Neural cell (in vitro differentiated cells): ENCODE measurements at regions not wholly inside any gene's neighbourhood (a gene's known extent, or its start where the extent isn't known, plus 50 kb on each side); places are given as distances from the start of the nearest gene placed in this dataset.

Source experiments
- H2AFZ ChIP-seq: fragments of 200-600, 300-800 bp; sonication (generic), shearing (Covaris generic); 2 replicates; pipeline ENCODE4 v1.6.0; 2014; ENCODE audit warnings: low read depth, mild to moderate bottlenecking, antibody characterized with exemption, low read length, moderate library complexity
- H3F3A ChIP-seq: fragments of 200-600 bp; shearing (Covaris generic); 2 replicates; pipeline ENCODE4 v1.6.1; 2016; ENCODE audit warnings: mild to moderate bottlenecking, moderate library complexity, mixed read lengths, antibody characterized with exemption, low read length; ENCODE audit not compliant: insufficient read depth, poor library complexity, severe bottlenecking
- H3K27ac ChIP-seq: fragments of 200-600, 300-800 bp; sonication (generic), shearing (Covaris generic); 2 replicates; pipeline ENCODE4 v1.5.1; 2014; ENCODE audit warnings: mild to moderate bottlenecking, low read length, moderate library complexity
- H3K27me3 ChIP-seq: fragments of 300-800, 200-600 bp; sonication (generic), shearing (Covaris generic); 2 replicates; pipeline ENCODE4 v1.6.0; 2014; ENCODE audit warnings: mild to moderate bottlenecking, low read depth, low read length, moderate library complexity; ENCODE audit not compliant: insufficient read depth
- H3K36me3 ChIP-seq: fragments of 300-800, 200-600 bp; sonication (generic), shearing (Covaris generic); 2 replicates; pipeline ENCODE4 v1.5.1; 2014; ENCODE audit warnings: mild to moderate bottlenecking, antibody characterized with exemption, low read length, moderate library complexity; ENCODE audit not compliant: insufficient read depth
- H3K4me2 ChIP-seq: fragments of 300-800, 200-600 bp; sonication (generic), shearing (Covaris generic); 2 replicates; pipeline ENCODE4 v1.6.0; 2014; ENCODE audit warnings: mild to moderate bottlenecking, low read length
- H3K4me3 ChIP-seq: fragments of 300-800, 200-600 bp; sonication (generic), shearing (Covaris generic); 2 replicates; pipeline ENCODE4 v1.5.1; 2014; ENCODE audit warnings: mild to moderate bottlenecking, low read length, moderate library complexity
- H3K79me2 ChIP-seq: fragments of 200-600 bp; shearing (Covaris generic); replicated peaks from 2 replicates; pipeline ENCODE4 v1.6.0; 2014; ENCODE audit warnings: mild to moderate bottlenecking, low read length, moderate library complexity; ENCODE audit not compliant: insufficient read depth
- H3K9ac ChIP-seq: fragments of 300-800, 200-600 bp; sonication (generic), shearing (Covaris generic); 2 replicates; pipeline ENCODE4 v1.6.1; 2016; ENCODE audit warnings: mild to moderate bottlenecking, low read length, mixed read lengths
- H3K9me2 ChIP-seq: fragments of 200-600 bp; shearing (Covaris generic); 2 replicates; pipeline ENCODE4 v1.6.1; 2016; ENCODE audit warnings: mild to moderate bottlenecking, low read length, mixed read lengths; ENCODE audit not compliant: insufficient read depth
- H3K9me3 ChIP-seq: fragments of 200-600, 300-800 bp; sonication (generic), shearing (Covaris generic); 2 replicates; pipeline ENCODE4 v1.6.1; 2016; ENCODE audit warnings: mild to moderate bottlenecking, mixed run types, low read length, moderate library complexity, mixed read lengths
- H4K20me1 ChIP-seq: fragments of 200-600 bp; shearing (Covaris generic); 2 replicates; pipeline ENCODE4 v1.6.1; 2016; ENCODE audit warnings: mild to moderate bottlenecking, mixed run types; ENCODE audit not compliant: insufficient read depth
- EP300 ChIP-seq: fragments of 450-650 bp; conservative IDR thresholded peaks from 2 replicates; pipeline ENCODE4 v1.6.1; 2014; ENCODE audit warnings: antibody characterized with exemption, mild to moderate bottlenecking, moderate library complexity; ENCODE audit not compliant: poor library complexity, severe bottlenecking
- EZH2 ChIP-seq: fragments of 200-600, 300-800 bp; shearing (Covaris generic), sonication (generic); IDR thresholded peaks from 2 replicates; pipeline ENCODE4 v1.6.1; 2014; ENCODE audit warnings: antibody characterized with exemption, low read length, borderline replicate concordance, mild to moderate bottlenecking; ENCODE audit not compliant: insufficient read depth, poor library complexity, severe bottlenecking
- MXI1 ChIP-seq: fragments of 450-650 bp; conservative IDR thresholded peaks from 2 replicates; pipeline ENCODE4 v1.6.1; 2014; ENCODE audit warnings: antibody characterized with exemption, mild to moderate bottlenecking; ENCODE audit not compliant: poor library complexity, severe bottlenecking
- POLR2AphosphoS5 ChIP-seq: IDR thresholded peaks from 2 replicates; pipeline ENCODE4 v1.6.1; 2012
- RAD21 ChIP-seq: fragments of 450-650 bp; conservative IDR thresholded peaks from 2 replicates; pipeline ENCODE4 v1.6.1; 2014; ENCODE audit warnings: antibody characterized with exemption, mild to moderate bottlenecking, moderate library complexity
- SMC3 ChIP-seq: fragments of 450-650 bp; conservative IDR thresholded peaks from 2 replicates; pipeline ENCODE4 v1.6.1; 2014; ENCODE audit warnings: antibody characterized with exemption, mild to moderate bottlenecking, moderate library complexity; ENCODE audit not compliant: poor library complexity
- TAF1 ChIP-seq: IDR thresholded peaks from 2 replicates; pipeline ENCODE4 v1.6.1; 2012; ENCODE audit warnings: low read depth
- TF ChIP-seq, protein P1 (sequence below): fragments of 450-650 bp; IDR thresholded peaks from 2 replicates; pipeline ENCODE4 v1.5.1; 2014; ENCODE audit warnings: antibody characterized with exemption, mild to moderate bottlenecking, moderate library complexity; ENCODE audit not compliant: poor library complexity, severe bottlenecking
- TF ChIP-seq, protein P2 (sequence below): IDR thresholded peaks from 2 replicates; pipeline ENCODE4 v1.6.1; 2012; ENCODE audit warnings: borderline replicate concordance

DNA sequence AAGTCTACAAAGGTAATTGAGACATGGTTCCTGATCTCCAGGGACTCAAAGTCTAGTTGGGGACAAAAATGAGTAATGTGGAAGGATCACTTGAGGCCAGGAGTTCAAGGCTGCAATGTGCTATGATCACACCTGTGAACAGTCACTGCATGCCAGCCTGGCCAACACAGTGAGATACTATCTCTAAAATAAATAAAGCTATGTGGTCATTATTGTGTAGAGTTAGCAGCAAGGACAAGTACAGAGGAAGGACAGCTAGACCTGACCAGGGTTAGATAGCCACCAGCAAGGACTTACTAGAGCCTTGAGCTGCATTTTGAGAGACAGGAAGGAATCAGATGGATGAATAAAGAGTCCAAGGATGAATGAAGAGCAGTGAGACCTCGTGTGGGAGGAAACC, 166.5 kb downstream of the MINAR1 start:
- Histone ChIP-seq H3K79me2 (no peaks in the 10 kb centered on the region), H4K20me1 (no peaks in the 10 kb centered on the region), H3K9ac (no peak overlapping the region), H2AFZ (no peak overlapping the region), H3K9me2 (no peaks in the 10 kb centered on the region), H3K9me3 (no peaks in the 10 kb centered on the region), H3K4me2 (no peak overlapping the region), H3K27ac (no peak overlapping the region), H3F3A (no peaks in the 10 kb centered on the region), H3K27me3 (no peaks in the 10 kb centered on the region), H3K36me3 (no peaks in the 10 kb centered on the region), H3K4me3 (no peak overlapping the region)
- TF ChIP-seq EP300, result no peak
- TF ChIP-seq RAD21, result no peak

DNA sequence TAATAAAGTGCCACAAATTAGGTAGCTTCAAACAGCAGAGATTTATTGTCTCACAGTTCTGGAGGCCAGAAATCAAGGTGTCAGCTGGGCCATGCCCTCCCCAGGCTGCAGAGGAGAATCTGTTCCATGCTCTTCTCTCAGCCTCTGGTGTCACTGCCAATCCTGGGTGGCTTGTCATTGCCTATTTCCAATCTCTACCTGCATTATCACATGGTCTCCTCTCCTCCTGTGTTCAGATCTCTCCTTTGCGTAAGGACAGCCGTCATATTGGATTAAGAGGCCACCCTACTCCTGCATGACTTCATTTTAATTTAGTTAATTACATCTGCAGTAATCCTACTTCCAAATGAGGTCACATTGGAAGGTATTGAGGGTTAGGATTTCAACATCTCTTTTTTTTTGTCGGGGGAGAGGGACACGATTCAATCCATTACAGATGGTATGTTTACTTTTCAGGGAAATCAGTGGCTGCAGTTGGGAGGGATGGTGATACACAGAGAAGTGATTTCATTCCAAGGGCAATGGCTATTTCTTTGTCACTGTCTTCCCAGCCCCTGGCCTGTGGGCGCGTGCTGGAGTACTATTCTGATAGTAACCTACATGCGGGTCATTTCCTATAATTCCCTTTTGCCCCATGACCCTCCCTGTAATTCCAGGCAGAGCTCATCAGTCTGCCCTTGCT, 169.4 kb downstream of the MINAR1 start:
- TF ChIP-seq, protein P1, sequence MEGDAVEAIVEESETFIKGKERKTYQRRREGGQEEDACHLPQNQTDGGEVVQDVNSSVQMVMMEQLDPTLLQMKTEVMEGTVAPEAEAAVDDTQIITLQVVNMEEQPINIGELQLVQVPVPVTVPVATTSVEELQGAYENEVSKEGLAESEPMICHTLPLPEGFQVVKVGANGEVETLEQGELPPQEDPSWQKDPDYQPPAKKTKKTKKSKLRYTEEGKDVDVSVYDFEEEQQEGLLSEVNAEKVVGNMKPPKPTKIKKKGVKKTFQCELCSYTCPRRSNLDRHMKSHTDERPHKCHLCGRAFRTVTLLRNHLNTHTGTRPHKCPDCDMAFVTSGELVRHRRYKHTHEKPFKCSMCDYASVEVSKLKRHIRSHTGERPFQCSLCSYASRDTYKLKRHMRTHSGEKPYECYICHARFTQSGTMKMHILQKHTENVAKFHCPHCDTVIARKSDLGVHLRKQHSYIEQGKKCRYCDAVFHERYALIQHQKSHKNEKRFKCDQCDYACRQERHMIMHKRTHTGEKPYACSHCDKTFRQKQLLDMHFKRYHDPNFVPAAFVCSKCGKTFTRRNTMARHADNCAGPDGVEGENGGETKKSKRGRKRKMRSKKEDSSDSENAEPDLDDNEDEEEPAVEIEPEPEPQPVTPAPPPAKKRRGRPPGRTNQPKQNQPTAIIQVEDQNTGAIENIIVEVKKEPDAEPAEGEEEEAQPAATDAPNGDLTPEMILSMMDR, result no peak
- TF ChIP-seq MXI1, result no peak
- no peak for TF ChIP-seq EZH2
- H3K27ac ChIP-seq, result no peak overlapping the region
- no peaks in the 10 kb centered on the region for H3K9me2 ChIP-seq
- no peak overlapping the region for H3K4me3 ChIP-seq
- no peak overlapping the region for H3K9ac ChIP-seq
- H4K20me1 ChIP-seq, result no peaks in the 10 kb centered on the region
- H3K4me2 ChIP-seq, result no peak overlapping the region
- no peaks in the 10 kb centered on the region for H3K79me2 ChIP-seq
- no peaks in the 10 kb centered on the region for H3F3A ChIP-seq
- H2AFZ ChIP-seq, result no peak overlapping the region
- no peaks in the 10 kb centered on the region for H3K9me3 ChIP-seq
- no peaks in the 10 kb centered on the region for H3K27me3 ChIP-seq
- H3K36me3 ChIP-seq, result no peaks in the 10 kb centered on the region

DNA sequence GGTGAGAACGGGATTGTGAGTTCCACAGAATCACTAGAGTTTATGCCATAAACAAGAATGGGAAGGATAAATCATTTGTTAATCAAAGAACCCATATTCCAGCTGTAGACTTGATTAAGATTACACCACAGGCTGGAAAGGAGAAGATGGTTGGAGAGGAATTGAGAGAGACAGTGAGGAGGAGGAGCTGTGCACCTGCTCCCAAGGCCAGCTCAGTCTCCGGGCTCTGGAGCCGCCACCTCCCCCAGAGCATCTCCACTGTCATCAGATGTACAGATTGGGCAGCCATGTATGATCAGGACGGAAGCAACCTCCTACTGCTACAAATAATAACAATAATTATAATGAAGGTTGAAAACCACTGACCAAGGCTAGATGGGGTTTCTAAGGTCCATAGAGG, 170.0 kb downstream of the MINAR1 start:
- Histone ChIP-seq H3K36me3 (no peaks in the 10 kb centered on the region), H3K9ac (no peak overlapping the region), H3K4me2 (no peak overlapping the region), H2AFZ (no peak overlapping the region), H4K20me1 (no peaks in the 10 kb centered on the region), H3F3A (no peaks in the 10 kb centered on the region), H3K4me3 (no peak overlapping the region), H3K79me2 (no peaks in the 10 kb centered on the region), H3K9me2 (no peaks in the 10 kb centered on the region), H3K27me3 (no peaks in the 10 kb centered on the region), H3K9me3 (no peaks in the 10 kb centered on the region), H3K27ac (no peak overlapping the region)
- TF ChIP-seq, protein P1, result no peak
- TF ChIP-seq EP300 (no peak), TAF1 (no peak), SMC3 (no peak), MXI1 (no peak), RAD21 (no peak), EZH2 (no peak), POLR2AphosphoS5 (no peak)
- TF ChIP-seq, protein P2, sequence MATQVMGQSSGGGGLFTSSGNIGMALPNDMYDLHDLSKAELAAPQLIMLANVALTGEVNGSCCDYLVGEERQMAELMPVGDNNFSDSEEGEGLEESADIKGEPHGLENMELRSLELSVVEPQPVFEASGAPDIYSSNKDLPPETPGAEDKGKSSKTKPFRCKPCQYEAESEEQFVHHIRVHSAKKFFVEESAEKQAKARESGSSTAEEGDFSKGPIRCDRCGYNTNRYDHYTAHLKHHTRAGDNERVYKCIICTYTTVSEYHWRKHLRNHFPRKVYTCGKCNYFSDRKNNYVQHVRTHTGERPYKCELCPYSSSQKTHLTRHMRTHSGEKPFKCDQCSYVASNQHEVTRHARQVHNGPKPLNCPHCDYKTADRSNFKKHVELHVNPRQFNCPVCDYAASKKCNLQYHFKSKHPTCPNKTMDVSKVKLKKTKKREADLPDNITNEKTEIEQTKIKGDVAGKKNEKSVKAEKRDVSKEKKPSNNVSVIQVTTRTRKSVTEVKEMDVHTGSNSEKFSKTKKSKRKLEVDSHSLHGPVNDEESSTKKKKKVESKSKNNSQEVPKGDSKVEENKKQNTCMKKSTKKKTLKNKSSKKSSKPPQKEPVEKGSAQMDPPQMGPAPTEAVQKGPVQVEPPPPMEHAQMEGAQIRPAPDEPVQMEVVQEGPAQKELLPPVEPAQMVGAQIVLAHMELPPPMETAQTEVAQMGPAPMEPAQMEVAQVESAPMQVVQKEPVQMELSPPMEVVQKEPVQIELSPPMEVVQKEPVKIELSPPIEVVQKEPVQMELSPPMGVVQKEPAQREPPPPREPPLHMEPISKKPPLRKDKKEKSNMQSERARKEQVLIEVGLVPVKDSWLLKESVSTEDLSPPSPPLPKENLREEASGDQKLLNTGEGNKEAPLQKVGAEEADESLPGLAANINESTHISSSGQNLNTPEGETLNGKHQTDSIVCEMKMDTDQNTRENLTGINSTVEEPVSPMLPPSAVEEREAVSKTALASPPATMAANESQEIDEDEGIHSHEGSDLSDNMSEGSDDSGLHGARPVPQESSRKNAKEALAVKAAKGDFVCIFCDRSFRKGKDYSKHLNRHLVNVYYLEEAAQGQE, result no peak
